Activated B cell treated with CpG ODN at 0.5 μM for 24 hours (primary cell): ENCODE measurements at regions not wholly inside any gene's neighbourhood (a gene's known extent, or its start where the extent isn't known, plus 50 kb on each side); places are given as distances from the start of the nearest gene placed in this dataset.

Experiments used
- ATAC-seq: fragments of 200-7000 bp; cut with Tn5 transposase; one replicate; pipeline ENCODE4 v1.10.0; 2021; ENCODE audit warnings: low read depth, mild to moderate bottlenecking, moderate library complexity
- CTCF ChIA-PET: fragments of 350-600 bp; sonication (Branson Sonifier 250); formaldehyde crosslinking; loops from one replicate; lab custom pipeline; 2021; ENCODE audit warnings: antibody characterized with exemption; lab: Charles Lee
- POLR2A ChIA-PET: fragments of 350-600 bp; sonication (Branson Sonifier 250); formaldehyde crosslinking; loops from one replicate; lab custom pipeline; 2021; ENCODE audit warnings: antibody characterized with exemption; lab: Charles Lee
- DNase-seq: peaks from one replicate; pipeline ENCODE4 v3.0.0; 2022
- H3K27ac Mint-ChIP-seq: one replicate; pipeline ENCODE4 v1.8.0; 2020; ENCODE audit warnings: mixed read lengths
- H3K27me3 Mint-ChIP-seq: one replicate; pipeline ENCODE4 v1.8.0; 2021; ENCODE audit warnings: mixed read lengths
- H3K36me3 Mint-ChIP-seq: one replicate; pipeline ENCODE4 v1.8.0; 2021; ENCODE audit warnings: low read depth, mixed read lengths
- H3K4me1 Mint-ChIP-seq: one replicate; pipeline ENCODE4 v1.8.0; 2021; ENCODE audit warnings: mixed read lengths
- H3K4me3 Mint-ChIP-seq: one replicate; pipeline ENCODE4 v1.8.0; 2020; ENCODE audit warnings: mild to moderate bottlenecking, mixed read lengths
- H3K9me3 Mint-ChIP-seq: one replicate; pipeline ENCODE4 v1.8.0; 2020; ENCODE audit warnings: mixed read lengths
- CTCF ChIP-seq: fragments of 200-600 bp; IDR thresholded peaks from one replicate; pipeline ENCODE4 v1.8.0; 2022; ENCODE audit warnings: antibody characterized with exemption, mild to moderate bottlenecking
- intact Hi-C: fragments of 100-400 bp; cut with micrococcal nuclease; formaldehyde crosslinking; loops from one replicate; pipeline ENCODE4 v1.15.1; 2024

- TF ChIP-seq CTCF, result no peak
- no peak for ATAC-seq
- Mint-ChIP-seq H3K9me3 (no peaks in the 10 kb centered on the region), H3K27ac (no peak overlapping the region), H3K4me1 (no peaks in the 10 kb centered on the region), H3K27me3 (peaks cover 29% of the 10 kb centered on the region), H3K36me3 (no peaks in the 10 kb centered on the region), H3K4me3 (no peak overlapping the region)
- ChIA-PET CTCF (no interaction called here), POLR2A (no interaction called here)
- DNase-seq, result no peak
- intact Hi-C loops, result no loop called here
These were observed 77.0 kb upstream of the TMEM132E start for GRCh38 chr17:34502426-34502825.

DNA sequence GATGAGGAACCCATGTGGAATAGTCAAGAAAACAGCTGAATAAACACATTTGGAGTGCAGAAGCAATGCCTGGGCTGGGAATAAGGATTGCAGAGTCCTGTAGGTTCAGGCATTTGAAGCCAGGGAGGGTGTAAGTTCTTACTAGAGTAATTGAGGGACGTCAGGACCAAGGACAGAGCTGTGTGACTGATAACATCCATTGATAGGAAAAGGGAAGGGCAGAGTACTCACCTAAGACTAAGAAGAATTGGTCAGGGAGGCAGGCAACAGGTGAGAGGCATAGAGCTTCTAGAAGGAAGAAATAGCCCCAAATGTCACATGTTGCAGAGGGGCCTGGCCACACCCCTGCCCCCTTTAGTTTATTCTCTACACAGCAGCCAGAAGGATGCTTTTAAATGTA lies 79.8 kb upstream of the TMEM132E start:
- POLR2A ChIA-PET, result no interaction called here
- Mint-ChIP-seq H3K4me3 (no peak overlapping the region), H3K36me3 (no peaks in the 10 kb centered on the region), H3K4me1 (no peaks in the 10 kb centered on the region), H3K27me3 (peaks cover 16% of the 10 kb centered on the region), H3K9me3 (no peaks in the 10 kb centered on the region), H3K27ac (no peak overlapping the region)
- DNase-seq (no peak), ATAC-seq (no peak)
- intact Hi-C loops, result no loop called here
- no peak for TF ChIP-seq CTCF
- CTCF ChIA-PET, result interaction anchor here (1.2 kb wide), 1 partner anchor 8 kb away, joined by 3 read pairs; no protein-coding TSS in a partner anchor

DNA sequence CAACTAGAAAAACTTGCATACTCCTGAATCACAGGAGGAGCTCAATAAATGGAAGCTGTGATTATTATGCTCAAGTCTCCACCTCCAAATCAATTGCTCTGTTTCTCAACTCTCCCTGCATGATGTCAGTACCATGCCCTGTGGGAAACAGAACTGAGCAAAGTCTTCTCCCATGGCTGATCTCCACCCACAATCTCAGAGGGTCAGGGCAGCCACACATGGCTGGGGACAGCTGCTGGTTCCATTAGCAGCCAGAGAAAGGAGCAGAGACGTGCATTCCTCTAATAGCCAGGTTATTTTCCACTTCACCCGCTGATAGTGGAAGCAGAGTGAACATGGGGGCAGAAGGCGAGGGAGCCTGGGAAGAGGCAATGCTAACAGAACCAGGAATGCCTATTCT lies 85.5 kb upstream of the TMEM132E start:
- POLR2A ChIA-PET, result no interaction called here
- intact Hi-C loops, result no loop called here
- no peak for ATAC-seq
- Mint-ChIP-seq H3K4me3 (no peak overlapping the region), H3K4me1 (no peaks in the 10 kb centered on the region), H3K36me3 (no peaks in the 10 kb centered on the region), H3K9me3 (no peaks in the 10 kb centered on the region), H3K27me3 (peaks cover 17% of the 10 kb centered on the region), H3K27ac (no peak overlapping the region)
- no peak for DNase-seq
- TF ChIP-seq CTCF, result no peak
- CTCF ChIA-PET, result no interaction called here

DNA sequence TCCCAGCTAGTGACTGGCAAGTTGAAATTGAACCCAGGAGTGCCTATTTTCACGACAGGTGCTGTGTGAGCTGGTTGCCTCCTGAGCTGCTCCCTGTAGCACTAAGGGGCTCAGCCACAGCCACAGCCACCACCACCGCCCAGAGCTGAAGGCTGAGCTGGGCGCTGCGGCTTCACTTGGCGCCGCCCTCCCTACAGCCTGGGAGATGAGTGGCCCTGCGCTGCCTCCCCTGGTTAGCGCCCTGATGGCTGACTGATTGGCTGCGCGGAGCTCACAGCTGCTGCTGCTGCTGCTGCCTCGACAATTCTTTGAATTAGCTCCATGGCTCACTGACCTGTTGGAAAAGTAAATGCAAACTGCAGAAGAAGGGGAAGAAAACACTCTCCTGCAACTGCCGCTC lies 91.8 kb upstream of the TMEM132E start:
- H3K36me3 Mint-ChIP-seq, result no peaks in the 10 kb centered on the region
- no peaks in the 10 kb centered on the region for H3K9me3 Mint-ChIP-seq
- ATAC-seq, result no peak
- H3K27ac Mint-ChIP-seq, result no peak overlapping the region
- no peak overlapping the region for H3K4me3 Mint-ChIP-seq
- intact Hi-C loops, result no loop called here
- CTCF ChIA-PET, result no interaction called here
- POLR2A ChIA-PET, result no interaction called here
- H3K27me3 Mint-ChIP-seq, result peaks cover 46% of the 10 kb centered on the region
- no peak for DNase-seq
- no peak for TF ChIP-seq CTCF
- H3K4me1 Mint-ChIP-seq, result no peaks in the 10 kb centered on the region

- CTCF ChIA-PET, result no interaction called here
- H3K4me3 Mint-ChIP-seq, result no peak overlapping the region
- H3K27me3 Mint-ChIP-seq, result peaks cover 40% of the 10 kb centered on the region
These were observed 92.6 kb upstream of the TMEM132E start for GRCh38 chr17:34486761-34487160.

More at GRCh38 chr17:34486761-34487160, 92.6 kb upstream of the TMEM132E start:
- intact Hi-C loops, result no loop called here
- no peak for DNase-seq
- ATAC-seq, result no peak
- no peaks in the 10 kb centered on the region for H3K9me3 Mint-ChIP-seq
- no peak for TF ChIP-seq CTCF
- H3K27ac Mint-ChIP-seq, result no peak overlapping the region
- POLR2A ChIA-PET, result interaction anchor here (0.6 kb wide), 1 partner anchor 850 kb away, joined by 4 read pairs; no protein-coding TSS in a partner anchor
- no peaks in the 10 kb centered on the region for H3K36me3 Mint-ChIP-seq
- H3K4me1 Mint-ChIP-seq, result no peaks in the 10 kb centered on the region
